Putamen (tissue), 1 donor: ENCODE measurements at regions not wholly inside any gene's neighbourhood (a gene's known extent, or its start where the extent isn't known, plus 50 kb on each side); places are given as distances from the start of the nearest gene placed in this dataset.
A peak's percentile ranks its signal among the peaks of the same experiment; 100 is the strongest.
"Not testable (repeated sequence)": the region's sequence is repeated elsewhere in the genome, so short reads cannot be mapped to it uniquely, and the experiment has no call there.

ENCODE experiments used
- DNase-seq: peaks from one replicate; pipeline ENCODE4 v3.0.0-alpha.2; 2016; ENCODE audit warnings: low spot score

DNA sequence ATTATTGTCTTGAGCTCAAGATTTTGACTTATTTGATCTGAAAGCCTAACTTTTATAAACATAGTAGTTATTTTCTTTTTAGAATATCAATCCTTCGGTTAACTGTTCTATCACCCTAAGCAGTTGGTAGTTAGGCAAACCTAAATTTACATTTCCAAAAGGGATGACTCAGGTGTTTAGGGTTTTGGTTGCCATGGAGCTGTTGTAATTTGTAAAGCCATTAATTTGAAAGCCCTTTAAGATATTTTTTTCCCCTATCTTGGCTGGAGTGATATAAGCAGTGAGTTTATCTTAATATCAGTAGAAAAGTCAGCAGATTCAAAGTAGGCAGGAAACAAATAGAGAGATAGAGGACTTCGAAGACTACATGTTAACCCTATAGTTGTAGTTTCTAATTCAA, 1472.6 kb upstream of the CELF2 start:
- DNase-seq = no peak

GRCh38 chr10:9547936-9548904, 1469.5 kb upstream of the CELF2 start:
- no peak for DNase-seq

DNA sequence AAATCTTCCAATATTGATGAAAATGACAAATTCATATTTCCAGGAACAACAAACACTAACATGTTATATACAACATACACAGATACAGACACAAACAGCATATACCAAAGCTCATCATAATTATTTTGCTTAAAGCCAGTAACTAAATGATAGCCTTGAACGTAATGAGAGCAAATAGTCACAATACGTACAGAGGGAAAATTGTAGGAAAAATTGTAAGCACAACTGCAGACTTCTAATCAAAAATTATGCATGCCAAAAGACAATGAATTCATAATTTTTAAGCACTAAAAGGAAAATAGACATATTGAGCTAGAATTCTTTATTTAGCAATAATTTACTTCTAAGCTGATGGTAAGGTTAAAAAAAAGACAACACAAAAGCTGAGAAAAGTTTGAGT, 1466.9 kb upstream of the CELF2 start:
- no peak for DNase-seq

DNA sequence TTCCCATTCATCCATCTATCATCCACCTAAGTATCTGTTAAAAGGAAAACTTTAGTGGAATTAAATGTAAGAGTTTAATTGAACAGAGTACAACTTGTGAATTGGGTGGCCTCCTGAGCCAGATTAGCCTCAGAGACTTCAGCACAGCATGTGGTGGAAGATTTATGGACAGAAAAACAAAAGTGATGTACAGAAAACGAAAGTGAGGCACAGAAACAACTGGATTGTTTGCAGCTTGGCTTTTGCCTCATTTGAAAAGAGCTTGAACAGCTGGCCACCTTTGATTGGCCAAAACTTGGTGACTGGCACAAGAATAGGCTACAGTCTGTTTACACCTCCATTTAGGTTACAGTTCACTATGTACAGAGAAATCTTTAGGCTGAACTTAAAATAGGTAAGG, 1463.4 kb upstream of the CELF2 start:
- DNase-seq = no peak

GRCh38 chr10:9560976-9561375, 1456.7 kb upstream of the CELF2 start:
- no peak for DNase-seq

- DNase-seq = no peak
Observed at GRCh38 chr10:9561821-9562505, 1455.7 kb upstream of the CELF2 start.

DNA sequence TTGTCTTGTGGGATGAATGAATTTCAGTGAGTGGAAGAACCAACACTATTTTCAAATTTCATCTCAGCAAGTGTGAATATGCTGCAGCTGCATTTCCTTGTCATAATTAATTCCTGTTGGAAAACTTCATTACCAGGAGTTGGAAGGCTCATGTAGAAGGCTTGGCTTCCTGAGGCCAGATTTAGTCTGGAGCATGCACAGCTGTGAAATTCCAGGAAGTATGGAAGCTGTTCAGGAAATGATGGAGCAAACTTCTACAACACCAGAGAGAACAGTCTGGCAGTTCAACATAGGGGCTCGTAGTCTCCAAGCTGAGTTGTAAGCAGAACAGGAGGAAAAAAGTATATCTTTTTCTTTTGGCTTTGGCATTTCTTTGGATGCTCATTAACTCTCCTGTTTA, 1439.9 kb upstream of the CELF2 start:
- no peak for DNase-seq

- DNase-seq = no peak
Observed at GRCh38 chr10:9579110-9579705, 1438.5 kb upstream of the CELF2 start.

DNA sequence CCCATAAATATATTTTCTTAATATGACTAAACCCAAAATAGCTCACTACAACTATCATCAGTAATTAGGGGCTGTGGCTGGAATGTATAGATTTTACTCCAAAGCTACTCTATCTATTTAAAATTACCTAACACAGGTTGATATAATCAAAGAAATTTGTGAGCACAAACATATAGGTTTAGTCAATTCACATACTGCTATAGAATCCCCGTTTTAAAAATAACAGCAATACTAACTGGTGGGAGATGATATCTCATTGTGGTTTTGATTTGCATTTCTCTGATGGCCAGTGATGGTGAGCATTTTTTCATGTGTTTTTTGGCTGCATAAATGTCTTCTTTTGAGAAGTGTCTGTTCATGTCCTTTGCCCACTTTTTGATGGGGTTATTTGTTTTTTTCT, 1434.9 kb upstream of the CELF2 start:
- not testable (repeated sequence) for DNase-seq

DNA sequence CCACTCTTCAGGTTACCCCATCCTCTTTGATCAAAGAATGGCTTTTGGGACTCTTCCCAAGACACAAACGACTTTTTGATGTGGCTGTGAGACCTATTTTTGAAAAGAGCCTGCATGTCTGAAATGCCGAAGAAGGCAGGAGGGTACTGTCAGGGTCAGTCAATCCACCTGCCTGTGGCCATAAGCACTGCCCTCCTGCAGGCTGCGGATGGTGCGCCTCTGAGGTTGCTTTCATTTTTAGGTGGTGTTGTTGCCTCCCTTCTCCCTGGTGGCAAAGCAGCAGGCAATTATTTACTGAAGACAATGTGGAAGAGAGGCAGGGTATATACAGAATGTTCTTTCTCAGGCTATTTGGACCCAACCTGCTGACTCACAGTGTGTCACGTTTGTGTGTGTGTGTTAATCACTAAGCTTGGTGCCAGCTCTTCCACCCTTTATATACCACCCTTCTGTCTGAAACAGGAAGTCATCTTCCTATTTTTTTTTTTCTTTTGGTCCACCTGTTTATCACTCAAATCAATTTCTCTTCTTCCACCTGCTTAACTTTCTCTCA, 1421.2 kb upstream of the CELF2 start:
- DNase-seq = no peak

GRCh38 chr10:9602998-9603397, 1414.7 kb upstream of the CELF2 start:
- DNase-seq = no peak

GRCh38 chr10:9603972-9604371, 1413.7 kb upstream of the CELF2 start:
- no peak for DNase-seq

GRCh38 chr10:9605231-9605630, 1412.4 kb upstream of the CELF2 start:
- no peak for DNase-seq

GRCh38 chr10:9608602-9609001, 1409.1 kb upstream of the CELF2 start:
- peak; percentile 12 for DNase-seq

- DNase-seq = peak; percentile 19
Observed at GRCh38 chr10:9613338-9614075, 1404.2 kb upstream of the CELF2 start.

DNA sequence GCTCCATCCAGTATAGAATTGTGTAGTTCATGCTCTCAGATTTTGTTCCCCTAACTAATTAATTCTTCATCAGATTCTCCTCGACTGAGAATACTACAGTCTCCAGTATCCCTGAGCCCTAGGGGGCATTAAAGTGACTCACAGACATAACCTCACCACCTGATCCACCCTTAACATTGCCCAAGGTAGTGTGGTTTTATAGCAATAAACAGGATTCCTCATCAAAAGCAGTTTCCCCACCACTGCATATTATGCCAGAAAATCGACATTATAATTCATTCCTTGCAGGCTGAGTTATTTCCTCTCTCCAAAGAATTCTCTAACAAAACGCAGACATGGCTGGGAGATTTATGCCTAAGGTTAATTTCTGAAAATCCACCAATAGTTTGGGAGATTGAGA, 1402.5 kb upstream of the CELF2 start:
- no peak for DNase-seq

DNA sequence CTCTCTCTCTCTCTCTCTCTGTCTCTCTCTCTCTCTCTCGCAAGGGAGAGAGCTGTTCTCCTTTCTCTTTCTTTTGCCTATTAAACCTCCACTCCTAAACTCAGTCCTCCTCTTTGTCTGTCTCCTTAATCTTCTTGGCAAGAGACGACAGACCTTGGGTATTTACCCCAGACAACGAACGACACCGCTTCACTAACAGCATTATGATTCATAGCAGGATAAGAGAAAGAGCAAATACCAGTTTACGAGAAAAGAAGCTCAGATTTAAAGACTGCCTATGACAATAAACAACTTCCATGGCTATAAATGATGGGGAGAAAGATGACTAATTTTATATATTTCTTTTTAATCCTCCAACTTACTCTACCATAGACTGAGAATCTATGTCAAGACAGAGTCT, 1396.5 kb upstream of the CELF2 start:
- no peak for DNase-seq

DNA sequence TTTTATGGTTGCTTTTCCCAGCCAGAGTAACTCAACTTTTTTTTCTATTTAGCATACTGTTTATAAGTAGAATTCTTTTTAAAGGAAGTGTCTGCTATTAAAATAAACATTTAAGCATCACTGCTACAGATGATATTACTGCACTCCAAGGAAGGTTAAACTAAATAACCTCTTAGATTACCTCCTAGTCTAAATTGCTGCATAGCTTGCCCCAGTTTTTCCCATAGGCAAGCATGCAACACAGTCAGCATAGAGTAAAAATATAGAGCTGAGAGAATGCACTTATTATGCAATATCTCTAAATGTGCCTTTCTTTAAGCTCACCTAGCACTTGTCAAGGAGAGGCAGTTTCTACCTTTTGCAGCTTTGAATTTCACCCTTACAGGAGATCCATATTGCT, 1392.4 kb upstream of the CELF2 start:
- DNase-seq = peak; percentile 24

- DNase-seq = no peak
Observed at GRCh38 chr10:9634466-9634865, 1383.2 kb upstream of the CELF2 start.

GRCh38 chr10:9635691-9636090, 1382.0 kb upstream of the CELF2 start:
- no peak for DNase-seq

GRCh38 chr10:9636216-9636615, 1381.5 kb upstream of the CELF2 start:
- DNase-seq = no peak

DNA sequence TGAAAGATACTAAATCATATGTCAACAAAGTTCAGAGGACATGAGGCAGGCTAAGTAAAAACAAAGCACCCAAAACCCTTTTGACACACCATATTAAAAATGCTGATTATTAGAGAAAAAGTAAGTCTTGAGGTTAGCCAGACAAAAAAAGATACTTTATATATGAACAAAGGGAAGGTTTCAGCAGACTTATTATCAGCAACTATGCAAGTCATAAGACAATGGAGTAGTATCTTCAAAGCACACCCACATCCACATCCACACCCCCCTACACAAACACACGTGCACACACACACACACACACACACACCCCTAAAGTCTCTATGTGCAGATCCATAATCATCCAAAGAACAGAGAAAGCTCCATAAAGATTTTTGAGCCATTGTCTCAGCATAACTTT, 1373.9 kb upstream of the CELF2 start:
- no peak for DNase-seq
